IMR-90 (cell line): ENCODE measurements at regions not wholly inside any gene's neighbourhood (a gene's known extent, or its start where the extent isn't known, plus 50 kb on each side); places are given as distances from the start of the nearest gene placed in this dataset.

Experiments
- ATAC-seq: fragments of 200-7000 bp; cut with Tn5 transposase; 2 replicates; pipeline ENCODE4 v1.9.1; 2020; ENCODE audit warnings: low read depth, mild to moderate bottlenecking, moderate library complexity
- BruUV-seq: library from RNA; stranded (reverse); fragments of 400-500 nt; replicated peaks from 2 replicates; lab custom pipeline; 2021; lab: Mats Ljungman, UMichigan
- CTCF ChIA-PET: fragments of 300-600 bp; formaldehyde crosslinking; extraction: SDS; loops from one replicate; lab custom pipeline; 2021; ENCODE audit warnings: antibody characterized with exemption; lab: Yijun Ruan, JAX
- POLR2A ChIA-PET: fragments of 300-600 bp; sonication (Branson Sonifier 250); formaldehyde crosslinking; loops from one replicate; lab custom pipeline; 2022; ENCODE audit warnings: antibody characterized with exemption; ENCODE audit not compliant: unreplicated experiment; lab: Charles Lee
- DNase-seq: peaks from one replicate; pipeline ENCODE4 v3.0.0; 2013
- H2AFZ ChIP-seq: replicated peaks from 2 replicates; pipeline ENCODE3; 2013; ENCODE audit warnings: low read length, mild to moderate bottlenecking; ENCODE audit not compliant: poor library complexity
- H2AK5ac ChIP-seq: 2 replicates; pipeline ENCODE4 v1.6.1; 2013; ENCODE audit warnings: low read depth, low read length, inconsistent platforms
- H2AK9ac ChIP-seq: replicated peaks from 2 replicates; pipeline ENCODE3; 2013; ENCODE audit warnings: mild to moderate bottlenecking, low read depth, low read length, moderate library complexity; ENCODE audit not compliant: poor library complexity
- H2BK120ac ChIP-seq: 2 replicates; pipeline ENCODE4 v1.6.1; 2013; ENCODE audit warnings: low read depth, low read length, inconsistent platforms
- H2BK15ac ChIP-seq: 3 replicates; pipeline ENCODE4 v1.6.1; 2013; ENCODE audit warnings: low read depth, low read length, inconsistent platforms
- H2BK20ac ChIP-seq: 2 replicates; pipeline ENCODE4 v1.6.1; 2013; ENCODE audit warnings: low read depth, mild to moderate bottlenecking, inconsistent platforms, low read length, moderate library complexity
- H2BK5ac ChIP-seq: 2 replicates; pipeline ENCODE4 v1.6.1; 2013; ENCODE audit warnings: mild to moderate bottlenecking, low read depth, low read length, inconsistent platforms; ENCODE audit not compliant: poor library complexity, severe bottlenecking
- H3K14ac ChIP-seq: replicated peaks from 2 replicates; pipeline ENCODE4 v1.6.1; 2013; ENCODE audit warnings: low read depth, low read length, inconsistent platforms
- H3K18ac ChIP-seq: 2 replicates; pipeline ENCODE4 v1.6.1; 2013; ENCODE audit warnings: low read depth, low read length, control low read depth
- H3K23ac ChIP-seq: 2 replicates; pipeline ENCODE4 v1.6.1; 2013; ENCODE audit warnings: low read depth, low read length, inconsistent platforms
- H3K27ac ChIP-seq: 2 replicates; pipeline ENCODE4 v1.5.1; 2013; ENCODE audit warnings: mild to moderate bottlenecking, control low read depth, low read length; ENCODE audit not compliant: insufficient read depth
- H3K27me3 ChIP-seq: 2 replicates; pipeline ENCODE4 v1.6.1; 2013; ENCODE audit warnings: low read length; ENCODE audit not compliant: control insufficient read depth, insufficient read depth
- H3K36me3 ChIP-seq: 2 replicates; pipeline ENCODE4 v1.6.1; 2013; ENCODE audit warnings: low read length, mixed read lengths; ENCODE audit not compliant: control insufficient read depth, insufficient read depth
- H3K4ac ChIP-seq: 2 replicates; pipeline ENCODE4 v1.6.1; 2013; ENCODE audit warnings: low read depth, low read length, inconsistent platforms
- H3K4me1 ChIP-seq: 2 replicates; pipeline ENCODE4 v1.6.1; 2013; ENCODE audit warnings: low read length, mixed read lengths; ENCODE audit not compliant: control insufficient read depth, insufficient read depth
- H3K4me2 ChIP-seq: 2 replicates; pipeline ENCODE4 v1.6.1; 2013; ENCODE audit warnings: low read depth, mild to moderate bottlenecking, control low read depth, low read length, moderate library complexity
- H3K4me3 ChIP-seq: 2 replicates; pipeline ENCODE4 v1.5.1; 2013; ENCODE audit warnings: low read depth, mild to moderate bottlenecking, control low read depth, low read length, moderate library complexity; ENCODE audit not compliant: insufficient read depth
- H3K56ac ChIP-seq: 2 replicates; pipeline ENCODE4 v1.6.1; 2013; ENCODE audit warnings: low read length, inconsistent platforms; ENCODE audit not compliant: insufficient read depth; ENCODE audit errors: extremely low read depth
- H3K79me1 ChIP-seq, 2 experiments: 2 replicates each; pipeline ENCODE4 v1.6.1; 2013; ENCODE audit warnings: low read length in 2 of 2, inconsistent platforms in 1 of 2, low read depth in 1 of 2
- H3K9ac ChIP-seq: 2 replicates; pipeline ENCODE4 v1.6.1; 2013; ENCODE audit warnings: low read depth, low read length, control low read depth
- H3K9me1 ChIP-seq: 2 replicates; pipeline ENCODE4 v1.6.1; 2013; ENCODE audit warnings: low read length, inconsistent platforms; ENCODE audit not compliant: insufficient read depth
- H3K9me3 ChIP-seq: 2 replicates; pipeline ENCODE4 v1.6.1; 2013; ENCODE audit warnings: low read length; ENCODE audit not compliant: control insufficient read depth, insufficient read depth
- H4K20me1 ChIP-seq: 2 replicates; pipeline ENCODE4 v1.6.1; 2013; ENCODE audit warnings: low read length, inconsistent platforms; ENCODE audit not compliant: insufficient read depth
- H4K5ac ChIP-seq: 2 replicates; pipeline ENCODE4 v1.6.1; 2013; ENCODE audit warnings: mild to moderate bottlenecking, low read depth, low read length, control low read depth
- H4K8ac ChIP-seq, 2 experiments: 2 replicates each; pipeline ENCODE4 v1.6.1; 2013; ENCODE audit warnings: low read depth in 2 of 2, low read length in 2 of 2, control low read depth in 1 of 2, inconsistent platforms in 1 of 2
- H4K91ac ChIP-seq: 2 replicates; pipeline ENCODE4 v1.6.1; 2013; ENCODE audit warnings: low read depth, low read length, inconsistent platforms; ENCODE audit not compliant: insufficient read depth
- CEBPB ChIP-seq: IDR thresholded peaks from 2 replicates; pipeline ENCODE4 v1.6.1; 2012; ENCODE audit warnings: low read depth, low read length, improper control_type of control experiment
- dilution Hi-C: fragments of 300-500 bp; cut with HindIII; formaldehyde crosslinking; loops from one replicate; pipeline ENCODE4 v1.14.3; 2018; ENCODE audit warnings: low sequenced_read_pairs; ENCODE audit not compliant: unreplicated experiment
- in situ Hi-C: fragments of 300-500 bp; cut with MboI; formaldehyde crosslinking; loops from 3 replicates; pipeline ENCODE4 v1.14.3; 2019; ENCODE audit warnings: low sequenced_read_pairs, inconsistent platforms, mixed read lengths
- intact Hi-C: fragments of 100-400 bp; cut with micrococcal nuclease; formaldehyde crosslinking; loops from 2 replicates; pipeline ENCODE4 v1.10.0; 2022
- TF ChIP-seq, protein P1 (sequence below): fragments of 150-350 bp; IDR thresholded peaks from 2 replicates; pipeline ENCODE4 v1.6.1; 2017; ENCODE audit warnings: mild to moderate bottlenecking, antibody characterized with exemption, low read length, low read depth

DNA sequence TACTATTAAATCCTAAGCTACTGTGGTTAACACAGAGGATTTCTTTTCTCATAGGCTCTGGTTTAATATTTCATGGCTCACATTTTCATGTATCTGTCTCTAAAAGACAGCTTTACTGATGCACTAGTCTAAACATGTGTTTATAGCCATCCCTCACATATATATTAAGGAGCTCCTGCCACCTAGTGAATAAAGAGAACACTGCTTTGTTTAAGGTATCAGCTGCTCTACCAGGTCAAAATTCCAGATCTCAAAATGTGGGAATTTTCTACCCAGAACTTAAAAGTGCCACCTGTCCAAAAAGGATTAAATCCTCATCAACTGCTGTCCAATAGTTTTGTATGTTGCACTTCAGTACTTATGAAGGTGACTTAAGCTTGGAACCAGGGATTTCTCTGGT is 188.5 kb upstream of the TEX13C start:
- Histone ChIP-seq H3K23ac (no peak overlapping the region), H3K18ac (no peak overlapping the region), H2BK15ac (no peak overlapping the region), H2AFZ (no peak overlapping the region), H3K14ac (no peak overlapping the region), H2BK5ac (no peak overlapping the region), H3K9me3 (no peaks in the 10 kb centered on the region), H2BK20ac (no peak overlapping the region), H3K4me2 (no peak overlapping the region), H3K27ac (no peak overlapping the region), H3K79me1 (no peaks in the 10 kb centered on the region), H3K4me1 (no peaks in the 10 kb centered on the region), H3K27me3 (no peaks in the 10 kb centered on the region), H2AK5ac (no peak overlapping the region), H3K9ac (no peak overlapping the region), H4K91ac (no peak overlapping the region), H3K36me3 (no peaks in the 10 kb centered on the region), H4K8ac (no peak overlapping the region), H2AK9ac (no peak overlapping the region), H2BK120ac (no peak overlapping the region), H3K9me1 (no peaks in the 10 kb centered on the region), H3K4ac (no peak overlapping the region), H4K20me1 (no peaks in the 10 kb centered on the region), H3K4me3 (no peak overlapping the region), H3K56ac (no peak overlapping the region), H4K5ac (no peak overlapping the region)
- dilution Hi-C loops (no loop called here), intact Hi-C loops (no loop called here), in situ Hi-C loops (no loop called here)
- BruUV-seq = no TSS peak
- POLR2A ChIA-PET = no interaction called here
- CTCF ChIA-PET = no interaction called here
- TF ChIP-seq, protein P1, sequence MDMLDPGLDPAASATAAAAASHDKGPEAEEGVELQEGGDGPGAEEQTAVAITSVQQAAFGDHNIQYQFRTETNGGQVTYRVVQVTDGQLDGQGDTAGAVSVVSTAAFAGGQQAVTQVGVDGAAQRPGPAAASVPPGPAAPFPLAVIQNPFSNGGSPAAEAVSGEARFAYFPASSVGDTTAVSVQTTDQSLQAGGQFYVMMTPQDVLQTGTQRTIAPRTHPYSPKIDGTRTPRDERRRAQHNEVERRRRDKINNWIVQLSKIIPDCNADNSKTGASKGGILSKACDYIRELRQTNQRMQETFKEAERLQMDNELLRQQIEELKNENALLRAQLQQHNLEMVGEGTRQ = no peak
- no peak for TF ChIP-seq CEBPB
- no peak for DNase-seq
- no peak for ATAC-seq
